ENCODE measurements at regions not wholly inside any gene's neighbourhood (a gene's known extent, or its start where the extent isn't known, plus 50 kb on each side); places are given as distances from the start of the nearest gene placed in this dataset.

- no peak for TF ChIP-seq CHD7 (IDR thresholded peaks at IDR 0.05; ENCODE audit: insufficient replicate concordance, low read length)
- no peak for TF ChIP-seq ASH2L (IDR thresholded peaks at IDR 0.05; ENCODE audit: low read length)
- no peak for TF ChIP-seq SP1 (IDR thresholded peaks at IDR 0.05; ENCODE audit: low read depth, low read length)
- TF ChIP-seq ATF3 (IDR thresholded peaks at IDR 0.05; ENCODE audit: insufficient read depth, low read depth, low read length), result no peak
- no peak for TF ChIP-seq JUN (IDR thresholded peaks at IDR 0.05; ENCODE audit: low read depth, low read length)
- no peak for TF ChIP-seq SAP30 (IDR thresholded peaks at IDR 0.05; ENCODE audit: insufficient read depth, insufficient replicate concordance, low read length)
- TF ChIP-seq SIRT6 (IDR thresholded peaks at IDR 0.05; ENCODE audit: low read length), result no peak
Observed at GRCh38 chr7:97479740-97480290, 252.1 kb upstream of the TAC1 start (continued).
